CD4-positive, alpha-beta T cell treated with Interleukin-17A for 1 hour (primary cell): ENCODE measurements at regions not wholly inside any gene's neighbourhood (a gene's known extent, or its start where the extent isn't known, plus 50 kb on each side); places are given as distances from the start of the nearest gene placed in this dataset.
"Not testable (repeated sequence)": the region's sequence is repeated elsewhere in the genome, so short reads cannot be mapped to it uniquely, and the experiment has no call there.

Experiments
- DNase-seq: peaks from one replicate; pipeline ENCODE4 v3.0.0-alpha.2; 2020

DNA sequence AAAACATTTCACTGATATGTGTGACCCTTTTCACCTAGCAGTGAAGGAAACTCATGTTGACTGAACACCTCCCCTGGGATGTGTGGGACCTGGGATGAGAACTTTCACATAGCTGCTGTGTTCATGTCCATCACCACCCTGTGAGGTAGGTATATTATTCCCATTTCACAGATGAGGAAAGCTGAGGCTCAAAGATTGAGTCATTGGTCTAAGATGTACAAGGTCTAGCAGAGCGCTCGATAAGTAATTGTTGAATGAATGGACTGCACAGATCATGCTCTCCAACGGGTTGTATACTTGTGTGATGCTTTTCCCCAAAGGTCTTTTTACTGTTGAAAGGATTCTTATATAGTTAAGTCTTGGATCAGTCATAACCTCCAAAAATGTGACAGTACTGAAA, 75.6 kb upstream of the TSC22D1 start:
- DNase-seq, result no peak

GRCh38 chr13:44651209-44651608, 75.1 kb upstream of the TSC22D1 start:
- DNase-seq, result no peak

GRCh38 chr13:44649834-44650233, 73.7 kb upstream of the TSC22D1 start:
- no peak for DNase-seq

DNA sequence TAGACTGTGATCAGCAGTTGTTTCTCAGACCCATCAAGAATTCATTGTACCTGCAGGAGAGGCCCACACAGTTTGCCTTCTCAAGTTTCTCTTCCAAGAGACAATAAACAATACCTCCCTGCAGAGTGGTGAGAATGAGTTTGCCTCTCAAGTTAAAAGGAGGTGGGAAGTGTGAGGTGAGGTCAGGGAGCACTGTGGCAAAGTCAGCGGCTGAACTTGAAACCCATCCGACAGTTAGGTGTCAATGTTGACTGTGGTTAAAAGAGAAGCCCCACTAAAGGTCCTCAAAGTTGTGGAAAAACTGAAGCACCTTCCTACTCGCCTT, 72.9 kb upstream of the TSC22D1 start:
- no peak for DNase-seq

DNA sequence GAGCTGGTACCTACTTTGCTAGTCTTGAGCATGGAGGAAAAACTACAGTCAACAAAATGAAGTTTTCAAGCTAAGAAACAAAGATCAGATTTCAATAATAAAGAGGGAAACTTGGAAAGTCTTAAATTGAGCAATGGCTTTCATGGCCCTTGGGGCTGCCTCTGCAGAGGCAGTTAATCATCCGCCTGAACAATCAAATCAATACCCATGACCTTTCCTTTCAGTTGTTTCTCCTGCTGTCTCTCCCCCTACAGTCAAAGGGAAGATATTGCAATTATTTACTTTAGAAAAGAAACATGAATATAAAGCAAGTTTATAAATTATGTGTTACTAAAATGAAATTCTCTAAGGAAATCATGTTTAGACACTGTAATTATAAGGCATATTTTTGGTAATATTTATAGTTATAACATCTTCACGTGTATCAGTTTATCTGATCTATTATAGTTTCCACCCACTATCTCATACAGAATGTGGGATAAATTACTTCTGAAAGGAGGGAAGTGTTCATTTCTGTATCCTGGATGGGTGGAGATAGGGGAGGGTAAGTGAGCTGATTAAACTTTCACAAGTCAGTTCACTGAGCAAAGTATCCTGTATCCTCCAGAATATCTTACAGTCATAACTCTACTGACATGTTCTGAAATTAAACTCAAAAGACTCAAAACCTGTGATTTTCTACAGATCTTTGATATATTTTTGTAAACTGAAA, 72.4 kb upstream of the TSC22D1 start:
- peak; percentile 18 for DNase-seq

DNA sequence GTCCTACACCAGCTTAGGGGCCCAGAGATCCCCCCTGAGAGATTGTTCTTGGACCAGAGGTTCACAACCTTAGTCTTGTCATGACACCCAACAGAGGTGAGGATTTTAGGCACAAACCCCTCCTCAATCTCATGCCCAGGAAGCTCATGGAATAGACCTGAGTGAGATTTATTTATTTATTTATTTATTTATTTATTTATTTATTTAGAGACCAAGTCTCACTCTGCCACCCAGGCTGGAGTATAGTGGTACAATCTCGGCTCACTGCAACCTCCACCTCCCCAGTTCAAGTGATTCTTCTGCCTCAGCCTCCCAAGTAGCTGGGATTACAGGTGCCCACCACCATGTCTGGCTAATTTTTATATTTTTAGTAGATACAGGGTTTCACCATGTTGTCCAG, 71.4 kb upstream of the TSC22D1 start:
- DNase-seq, result not testable (repeated sequence)

DNA sequence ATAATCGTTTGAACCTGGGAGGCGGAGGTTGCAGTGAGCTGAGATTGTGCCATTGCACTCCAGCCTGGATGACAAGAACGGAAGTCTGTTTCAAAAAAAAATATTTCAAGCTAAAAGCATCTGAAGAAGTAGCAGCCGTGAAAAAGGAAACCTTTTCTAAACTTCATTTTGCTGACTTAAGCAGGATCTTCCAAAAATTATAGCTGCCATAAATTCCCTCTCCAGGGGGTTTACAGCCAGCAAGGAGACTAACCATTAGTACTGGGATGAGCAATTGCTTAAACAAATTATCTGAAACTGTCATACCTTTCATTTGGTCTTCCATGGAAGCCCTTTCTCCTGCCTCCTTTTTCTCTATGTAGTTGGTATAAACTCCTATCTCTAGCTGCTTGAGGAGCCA, 69.9 kb upstream of the TSC22D1 start:
- DNase-seq, result no peak

- DNase-seq, result no peak
Observed at GRCh38 chr13:44643256-44643655, 67.1 kb upstream of the TSC22D1 start.

GRCh38 chr13:44637581-44637980, 61.5 kb upstream of the TSC22D1 start:
- no peak for DNase-seq

DNA sequence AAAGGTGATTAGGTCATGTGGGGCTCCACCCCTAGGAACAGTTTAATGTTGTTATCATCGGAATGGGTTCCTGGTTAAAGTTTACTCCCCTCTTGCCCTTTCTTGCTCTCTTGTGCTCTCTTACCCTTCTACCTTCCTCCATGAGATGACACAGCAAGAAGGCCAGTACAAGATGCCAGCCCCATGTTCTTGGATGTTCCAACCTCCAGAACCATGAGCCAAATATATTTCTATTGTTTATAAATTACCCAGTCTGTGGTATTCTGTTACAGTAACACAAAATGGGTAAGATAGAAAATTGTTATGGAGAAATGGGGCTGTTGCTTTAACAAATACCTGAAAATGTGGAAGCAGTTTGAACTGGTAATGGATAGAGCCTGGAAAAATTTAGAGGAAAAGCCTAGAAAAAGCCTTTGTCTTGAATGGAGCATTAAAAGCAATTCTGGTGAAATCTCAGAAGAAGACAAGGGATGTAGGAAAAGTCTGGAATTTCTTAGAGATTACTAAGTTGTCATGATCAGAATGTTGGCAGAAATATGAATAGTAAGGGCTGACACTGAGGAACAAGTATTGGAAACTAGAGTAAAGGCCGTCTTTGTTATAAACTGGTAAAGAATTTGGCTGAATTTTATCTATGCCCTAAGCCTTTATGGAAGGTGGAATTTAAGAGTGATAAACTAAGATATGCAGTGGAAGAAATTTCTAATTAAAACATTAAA, 53.5 kb upstream of the TSC22D1 start:
- no peak for DNase-seq

GRCh38 chr13:44628826-44629225, 52.7 kb upstream of the TSC22D1 start:
- DNase-seq, result not testable (repeated sequence)

DNA sequence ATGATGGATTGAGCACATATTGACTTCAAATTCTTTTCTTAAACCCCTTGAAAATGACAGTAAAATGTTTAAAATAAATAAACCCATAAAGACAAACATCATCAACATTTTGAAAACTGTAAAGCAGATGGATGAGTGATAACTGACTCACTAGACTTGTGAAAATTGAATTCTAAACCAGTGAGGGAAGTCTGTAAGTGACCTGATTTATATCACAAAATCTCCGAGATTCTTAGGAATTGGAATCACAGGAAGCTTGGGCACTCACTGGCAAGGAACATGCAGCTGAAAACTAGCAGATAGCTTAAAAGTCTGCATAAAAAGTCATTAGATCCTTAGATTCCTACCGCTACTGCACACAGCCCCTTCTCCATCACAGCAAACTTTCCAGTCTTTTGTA, 51.3 kb upstream of the TSC22D1 start:
- no peak for DNase-seq

- no peak for DNase-seq
Observed at GRCh38 chr13:44626176-44626575, 50.0 kb upstream of the TSC22D1 start.
